Ishikawa (cell line): ENCODE measurements at regions not wholly inside any gene's neighbourhood (a gene's known extent, or its start where the extent isn't known, plus 50 kb on each side); places are given as distances from the start of the nearest gene placed in this dataset.

Experiments used
- CEBPB ChIP-seq: IDR thresholded peaks from 2 replicates; pipeline ENCODE4 v1.6.1; 2012
- CREB1 ChIP-seq: IDR thresholded peaks from 2 replicates; pipeline ENCODE4 v1.6.1; 2012; ENCODE audit warnings: low read depth
- EGR1 ChIP-seq: IDR thresholded peaks from 2 replicates; pipeline ENCODE4 v1.6.1; 2012
- EP300 ChIP-seq: IDR thresholded peaks from 2 replicates; pipeline ENCODE4 v1.6.1; 2012; ENCODE audit warnings: borderline replicate concordance
- FOXM1 ChIP-seq: IDR thresholded peaks from 2 replicates; pipeline ENCODE4 v1.6.1; 2012; ENCODE audit warnings: low read depth, borderline replicate concordance
- MAX ChIP-seq: IDR thresholded peaks from 2 replicates; pipeline ENCODE4 v1.6.1; 2012
- NFIC ChIP-seq: IDR thresholded peaks from 2 replicates; pipeline ENCODE4 v1.6.1; 2012
- RAD21 ChIP-seq: IDR thresholded peaks from 2 replicates; pipeline ENCODE4 v1.6.1; 2012; ENCODE audit warnings: low read depth
- TAF1 ChIP-seq: IDR thresholded peaks from 2 replicates; pipeline ENCODE4 v1.6.1; 2012; ENCODE audit warnings: low read depth, mild to moderate bottlenecking
- TCF12 ChIP-seq: IDR thresholded peaks from 2 replicates; pipeline ENCODE4 v1.6.1; 2012; ENCODE audit warnings: low read depth
- TEAD4 ChIP-seq: IDR thresholded peaks from 2 replicates; pipeline ENCODE4 v1.6.1; 2012
- YY1 ChIP-seq: IDR thresholded peaks from 2 replicates; pipeline ENCODE4 v1.6.1; 2012; ENCODE audit warnings: low read depth
- ZBTB7A ChIP-seq: IDR thresholded peaks from 2 replicates; pipeline ENCODE4 v1.6.1; 2012; ENCODE audit warnings: low read depth
- TF ChIP-seq, protein P1 (sequence below): IDR thresholded peaks from 2 replicates; pipeline ENCODE4 v1.6.1; 2012
- TF ChIP-seq, protein P2 (sequence below): IDR thresholded peaks from 2 replicates; pipeline ENCODE4 v1.6.1; 2012; ENCODE audit warnings: low read depth, mild to moderate bottlenecking

DNA sequence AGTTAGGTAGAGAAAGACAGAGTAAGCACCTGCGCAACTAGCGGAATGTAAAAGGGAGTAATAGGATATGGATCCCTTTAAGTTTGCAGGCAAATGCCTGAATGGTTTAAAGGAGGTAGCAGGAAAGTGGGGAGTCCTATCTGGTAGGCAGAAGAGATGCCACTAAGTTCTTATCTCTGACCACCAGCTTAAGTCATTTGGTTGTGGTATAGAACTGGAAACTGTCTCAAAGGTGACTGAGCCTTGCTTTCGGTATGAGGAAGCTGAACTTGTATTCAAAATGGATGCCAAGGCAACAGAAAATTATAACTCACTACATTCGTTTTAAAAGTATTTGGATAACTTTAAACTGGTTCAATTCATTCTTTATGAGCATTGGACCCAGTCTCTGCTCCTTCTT lies 475.6 kb downstream of the DMRTA1 start:
- TF ChIP-seq MAX (no peak), ZBTB7A (no peak), TEAD4 (no peak), CEBPB (no peak), CREB1 (no peak), YY1 (no peak), TCF12 (no peak), FOXM1 (no peak), NFIC (no peak)
- TF ChIP-seq, protein P1, sequence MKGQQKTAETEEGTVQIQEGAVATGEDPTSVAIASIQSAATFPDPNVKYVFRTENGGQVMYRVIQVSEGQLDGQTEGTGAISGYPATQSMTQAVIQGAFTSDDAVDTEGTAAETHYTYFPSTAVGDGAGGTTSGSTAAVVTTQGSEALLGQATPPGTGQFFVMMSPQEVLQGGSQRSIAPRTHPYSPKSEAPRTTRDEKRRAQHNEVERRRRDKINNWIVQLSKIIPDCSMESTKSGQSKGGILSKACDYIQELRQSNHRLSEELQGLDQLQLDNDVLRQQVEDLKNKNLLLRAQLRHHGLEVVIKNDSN, result no peak

GRCh38 chr9:22954550-22954949 lies 507.9 kb downstream of the DMRTA1 start:
- TF ChIP-seq MAX (no peak), CEBPB (no peak), TAF1 (no peak), ZBTB7A (no peak), TCF12 (no peak), RAD21 (no peak), YY1 (no peak), TEAD4 (no peak), FOXM1 (no peak), NFIC (no peak), EGR1 (no peak), EP300 (no peak), CREB1 (no peak)
- TF ChIP-seq, protein P2, sequence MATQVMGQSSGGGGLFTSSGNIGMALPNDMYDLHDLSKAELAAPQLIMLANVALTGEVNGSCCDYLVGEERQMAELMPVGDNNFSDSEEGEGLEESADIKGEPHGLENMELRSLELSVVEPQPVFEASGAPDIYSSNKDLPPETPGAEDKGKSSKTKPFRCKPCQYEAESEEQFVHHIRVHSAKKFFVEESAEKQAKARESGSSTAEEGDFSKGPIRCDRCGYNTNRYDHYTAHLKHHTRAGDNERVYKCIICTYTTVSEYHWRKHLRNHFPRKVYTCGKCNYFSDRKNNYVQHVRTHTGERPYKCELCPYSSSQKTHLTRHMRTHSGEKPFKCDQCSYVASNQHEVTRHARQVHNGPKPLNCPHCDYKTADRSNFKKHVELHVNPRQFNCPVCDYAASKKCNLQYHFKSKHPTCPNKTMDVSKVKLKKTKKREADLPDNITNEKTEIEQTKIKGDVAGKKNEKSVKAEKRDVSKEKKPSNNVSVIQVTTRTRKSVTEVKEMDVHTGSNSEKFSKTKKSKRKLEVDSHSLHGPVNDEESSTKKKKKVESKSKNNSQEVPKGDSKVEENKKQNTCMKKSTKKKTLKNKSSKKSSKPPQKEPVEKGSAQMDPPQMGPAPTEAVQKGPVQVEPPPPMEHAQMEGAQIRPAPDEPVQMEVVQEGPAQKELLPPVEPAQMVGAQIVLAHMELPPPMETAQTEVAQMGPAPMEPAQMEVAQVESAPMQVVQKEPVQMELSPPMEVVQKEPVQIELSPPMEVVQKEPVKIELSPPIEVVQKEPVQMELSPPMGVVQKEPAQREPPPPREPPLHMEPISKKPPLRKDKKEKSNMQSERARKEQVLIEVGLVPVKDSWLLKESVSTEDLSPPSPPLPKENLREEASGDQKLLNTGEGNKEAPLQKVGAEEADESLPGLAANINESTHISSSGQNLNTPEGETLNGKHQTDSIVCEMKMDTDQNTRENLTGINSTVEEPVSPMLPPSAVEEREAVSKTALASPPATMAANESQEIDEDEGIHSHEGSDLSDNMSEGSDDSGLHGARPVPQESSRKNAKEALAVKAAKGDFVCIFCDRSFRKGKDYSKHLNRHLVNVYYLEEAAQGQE, result no peak
- TF ChIP-seq, protein P1, result no peak

GRCh38 chr9:22954964-22955363 lies 508.3 kb downstream of the DMRTA1 start:
- no peak for TF ChIP-seq TAF1
- TF ChIP-seq ZBTB7A, result no peak

DNA sequence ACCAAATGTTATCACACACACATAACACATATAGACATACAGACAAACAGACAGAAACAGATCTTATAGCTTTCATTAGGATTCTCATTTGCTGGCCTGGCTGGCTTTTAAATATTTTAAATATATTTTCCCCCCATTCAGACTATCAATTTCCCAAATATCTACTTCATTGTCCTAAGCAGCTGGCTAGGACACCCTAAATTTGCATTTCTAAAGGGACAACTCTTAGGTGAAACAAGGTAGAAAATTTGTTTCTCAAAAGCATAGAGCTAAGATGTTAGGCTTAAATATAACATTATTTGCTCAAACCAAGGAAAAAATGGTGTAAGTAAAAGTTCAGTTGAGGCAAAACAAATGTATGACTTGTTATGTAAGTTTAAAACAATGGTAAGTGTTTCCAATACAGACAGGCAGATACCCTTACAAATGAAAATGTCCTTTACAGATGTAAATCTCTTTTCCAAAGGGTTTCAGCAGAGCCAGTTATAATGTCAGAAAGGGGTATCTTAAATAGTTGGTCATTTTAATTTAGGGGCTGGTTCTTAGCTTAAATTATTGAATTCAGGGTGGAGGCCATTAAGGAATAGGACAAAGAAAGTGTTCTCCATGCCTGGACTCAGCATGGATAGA lies 522.8 kb downstream of the DMRTA1 start:
- no peak for TF ChIP-seq RAD21
- TF ChIP-seq, protein P1, result no peak

DNA sequence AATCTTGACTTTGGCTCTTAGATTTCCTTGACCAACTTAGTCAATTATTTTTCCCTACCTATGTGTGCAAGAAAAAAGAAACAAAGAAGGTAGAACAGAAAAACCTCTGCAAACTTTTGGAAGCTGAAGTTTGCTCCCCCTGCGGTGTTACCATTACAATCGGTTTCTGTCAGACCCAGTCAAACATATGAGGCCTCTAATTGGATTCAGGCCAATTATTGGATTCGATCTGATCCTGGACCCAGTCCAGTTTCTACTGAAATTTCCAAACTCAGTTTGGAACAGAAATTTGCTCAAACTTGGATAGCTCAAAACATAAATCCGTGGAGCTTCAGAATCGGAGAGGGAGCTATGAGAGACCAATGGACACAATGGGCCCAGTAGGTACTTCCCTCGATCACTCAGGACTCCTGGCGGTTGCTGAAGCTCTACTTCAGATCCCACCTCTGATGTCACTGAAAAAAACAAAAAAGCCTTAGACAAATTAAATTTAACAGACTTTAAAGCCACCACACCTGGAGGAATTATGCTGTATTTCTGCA lies 523.9 kb downstream of the DMRTA1 start:
- TF ChIP-seq ZBTB7A (no peak), YY1 (no peak), CEBPB (no peak), CREB1 (no peak), TEAD4 (no peak), TCF12 (no peak), EGR1 (no peak), NFIC (no peak), TAF1 (no peak), EP300 (no peak)
- TF ChIP-seq, protein P2, result no peak
- TF ChIP-seq, protein P1, result no peak
